MM.1S (cell line): ENCODE measurements at regions not wholly inside any gene's neighbourhood (a gene's known extent, or its start where the extent isn't known, plus 50 kb on each side); places are given as distances from the start of the nearest gene placed in this dataset.
"Not testable (repeated sequence)": the region's sequence is repeated elsewhere in the genome, so short reads cannot be mapped to it uniquely, and the experiment has no call there.

Source experiments
- CTCF ChIP-seq: fragments of 300-600 bp; sonication (generic); IDR thresholded peaks from 2 replicates; pipeline ENCODE4 v1.5.1; 2016; ENCODE audit warnings: antibody characterized with exemption, low read length, mixed read lengths
- EZH2 ChIP-seq: fragments of 300-600 bp; sonication (generic); optimal IDR thresholded peaks from 2 replicates; pipeline ENCODE3; 2017; ENCODE audit warnings: low read depth, mild to moderate bottlenecking, antibody characterized with exemption, low read length, mixed read lengths
- EZH2phosphoT487 ChIP-seq: fragments of 300-600 bp; sonication (generic); IDR thresholded peaks from 2 replicates; pipeline ENCODE4 v1.6.1; 2018; ENCODE audit warnings: antibody characterized with exemption, low read length

GRCh38 chr10:9855451-9855850, 1162.2 kb upstream of the CELF2 start:
- not testable (repeated sequence) for TF ChIP-seq CTCF, EZH2phosphoT487, EZH2
